Right ventricle myocardium inferior (tissue), 1 donor: ENCODE measurements at regions not wholly inside any gene's neighbourhood (a gene's known extent, or its start where the extent isn't known, plus 50 kb on each side); places are given as distances from the start of the nearest gene placed in this dataset.

Source experiments
- ATAC-seq: fragments of 200-7000 bp; cut with Tn5 transposase; one replicate; pipeline ENCODE4 v1.9.1; 2020; ENCODE audit warnings: mild to moderate bottlenecking, moderate library complexity
- DNase-seq: peaks from one replicate; pipeline ENCODE4 v3.0.0; 2021; ENCODE audit errors: missing footprints
- intact Hi-C: fragments of 100-400 bp; cut with DNase I; formaldehyde crosslinking; loops from one replicate; pipeline ENCODE4 v1.11.0; 2022
- donor health status: DM: no; HTN: yes; CAD: no; lungs with severe emphysema.

DNA sequence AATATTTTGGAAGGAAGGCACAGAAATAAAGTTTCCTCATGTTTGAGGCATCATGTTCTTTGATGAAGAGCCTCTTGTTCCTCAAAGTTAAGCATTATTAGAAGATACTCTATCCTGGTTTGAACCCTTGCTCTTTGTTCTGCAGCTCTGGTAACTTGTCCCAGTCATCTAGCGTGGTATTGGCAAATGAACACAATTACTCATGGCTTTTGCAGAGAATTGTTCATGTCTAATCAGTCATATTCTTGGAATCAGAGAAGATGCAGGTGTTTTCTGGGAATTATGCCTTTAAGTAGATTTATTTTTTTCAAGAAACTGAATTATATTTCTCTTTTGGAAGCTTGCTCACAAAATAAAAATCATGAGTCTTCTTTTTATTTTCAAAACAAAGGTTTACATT lies 52.9 kb upstream of the HPGDS start:
- no peak for ATAC-seq
- no peak for DNase-seq
- intact Hi-C loops: loop anchor here (10.0 kb wide), 1 partner anchor 61 kb away; no protein-coding TSS in a partner anchor

DNA sequence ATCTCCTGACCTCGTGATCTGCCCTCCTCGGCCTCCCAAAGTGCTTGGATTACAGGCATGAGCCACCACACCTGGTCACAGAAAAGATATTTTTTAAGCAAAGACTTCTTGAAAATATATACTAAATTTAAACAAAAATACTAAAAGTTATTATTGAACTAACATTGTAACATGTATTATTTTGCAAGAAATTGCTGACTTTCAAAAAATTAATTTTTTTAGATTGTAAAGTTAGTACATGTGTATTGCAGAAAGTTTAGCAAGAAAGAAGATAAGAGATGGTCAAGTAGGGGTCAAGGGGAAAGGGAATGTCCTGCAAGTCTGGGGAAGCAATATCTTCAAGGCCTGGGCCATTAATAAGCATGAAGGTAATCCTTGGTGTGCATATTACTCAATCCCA lies 54.3 kb upstream of the HPGDS start:
- no peak for ATAC-seq

DNA sequence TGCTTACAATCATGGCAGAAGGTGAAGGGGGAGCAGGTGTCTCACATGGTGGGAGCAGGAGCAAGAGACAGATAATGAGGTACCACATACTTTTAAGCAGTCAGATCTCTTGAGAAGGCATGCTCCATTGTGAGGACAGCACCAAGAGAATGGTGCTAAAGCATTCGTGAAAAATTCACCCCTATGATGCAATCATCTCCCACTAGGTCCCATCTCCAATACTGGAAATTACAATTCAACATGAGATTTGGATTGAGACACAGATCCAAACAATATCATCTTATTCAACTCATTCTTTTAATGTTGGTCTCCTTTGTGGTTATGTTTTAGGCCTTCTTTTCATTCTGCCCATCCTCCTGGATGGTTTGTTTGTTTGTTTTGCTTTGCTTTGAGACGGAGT lies 54.1 kb upstream of the PDLIM5 start:
- DNase-seq: no peak
- intact Hi-C loops: loop anchor here (10.0 kb wide), 1 partner anchor 63 kb away; no protein-coding TSS in a partner anchor
- no peak for ATAC-seq

More for the DNA sequence above, 54.3 kb upstream of the HPGDS start:
- intact Hi-C loops: loop anchor here (10.0 kb wide), 1 partner anchor 62 kb away; no protein-coding TSS in a partner anchor
- no peak for DNase-seq

DNA sequence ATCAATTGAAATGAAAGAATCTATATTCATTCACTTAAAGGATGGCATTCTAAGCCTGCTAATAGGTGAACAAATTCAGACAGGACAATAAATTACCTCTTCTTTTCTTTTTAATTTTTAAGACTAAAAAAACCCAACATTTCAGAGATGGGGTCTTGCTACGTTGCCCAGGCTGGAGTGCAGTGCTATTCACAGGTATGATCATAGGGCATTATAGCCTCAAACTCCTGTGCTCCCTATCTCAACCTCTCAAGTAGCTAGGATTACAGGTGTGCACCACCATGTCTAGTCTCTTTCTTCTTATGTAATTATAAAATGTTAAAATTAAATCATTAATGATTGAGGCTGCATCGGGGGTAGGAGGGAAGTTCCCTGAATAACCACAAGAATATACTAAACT lies 52.5 kb upstream of the PDLIM5 start:
- ATAC-seq (no peak), DNase-seq (no peak)
- intact Hi-C loops: loop anchor here (10.0 kb wide), 1 partner anchor 64 kb away; no protein-coding TSS in a partner anchor

DNA sequence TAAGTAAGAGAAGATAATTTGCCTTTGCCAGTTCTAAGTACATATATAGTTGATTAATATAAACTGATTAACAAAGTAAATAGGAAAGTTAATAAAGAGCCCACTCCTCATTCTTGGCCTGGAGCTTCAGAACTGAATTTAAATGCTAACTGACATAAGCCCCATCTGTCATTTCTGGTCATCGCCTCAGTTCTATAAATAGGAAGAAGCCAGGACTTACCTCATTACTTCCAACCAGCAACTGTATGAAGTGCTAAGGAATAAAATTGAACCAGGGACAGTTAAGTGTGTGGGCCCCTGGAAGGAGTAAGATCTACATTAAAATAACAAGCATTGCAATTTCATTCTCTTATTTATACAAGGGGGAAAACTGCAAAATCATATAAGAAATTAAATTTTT lies 52.0 kb upstream of the PDLIM5 start:
- ATAC-seq (no peak), DNase-seq (no peak)
- intact Hi-C loops: loop anchor here (10.0 kb wide), 1 partner anchor 65 kb away; no protein-coding TSS in a partner anchor

DNA sequence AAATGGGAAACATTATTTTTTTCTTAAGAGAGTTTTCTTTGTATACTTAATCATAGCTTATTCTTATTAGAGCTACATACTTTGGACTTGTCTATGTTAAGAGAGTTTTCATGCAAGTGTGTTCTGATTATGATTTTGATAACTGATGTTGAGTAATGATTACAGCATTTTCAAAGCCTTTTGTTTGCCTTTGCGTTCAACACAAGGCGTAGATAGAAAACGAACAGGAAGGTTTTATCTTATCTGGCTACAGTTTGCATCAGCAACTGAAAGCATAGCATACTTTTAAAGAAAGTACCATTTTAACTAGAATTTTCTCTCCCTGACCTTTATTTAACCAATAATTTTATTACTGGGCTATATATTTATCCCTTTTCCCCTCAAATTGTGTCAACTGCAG lies 51.6 kb upstream of the PDLIM5 start:
- no peak for ATAC-seq

More for the DNA sequence above, 51.6 kb upstream of the PDLIM5 start:
- no peak for DNase-seq
- intact Hi-C loops: no loop called here
